ENCODE measurements at regions not wholly inside any gene's neighbourhood (a gene's known extent, or its start where the extent isn't known, plus 50 kb on each side); places are given as distances from the start of the nearest gene placed in this dataset.
A peak's percentile ranks its signal among the peaks of the same experiment; 100 is the strongest.

DNA sequence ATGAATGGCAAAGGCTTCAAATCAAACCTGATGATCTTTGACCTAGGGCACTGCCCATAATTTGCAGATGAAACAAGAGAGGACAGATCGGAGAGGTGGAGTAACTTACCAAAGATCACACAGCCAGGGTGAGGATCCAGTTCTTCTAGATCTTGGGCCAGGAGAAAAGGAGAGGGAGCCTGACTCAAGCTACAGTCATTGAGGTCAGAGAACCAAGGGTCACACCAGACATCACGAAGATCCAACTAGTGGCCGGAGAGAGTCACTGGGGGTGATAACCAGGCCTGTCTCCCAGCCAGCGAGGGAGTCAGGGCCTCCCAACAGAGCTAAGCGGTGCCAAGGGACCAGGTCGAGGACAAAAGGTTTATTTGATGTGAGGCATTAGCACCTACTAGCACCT lies 115.0 kb downstream of the RIPK4 start:
- DNase-seq (ENCODE audit: low spot score), result no peak

GRCh38 chr21:41651406-41651805 lies 115.4 kb downstream of the RIPK4 start:
- DNase-seq (ENCODE audit: low spot score), result no peak

DNA sequence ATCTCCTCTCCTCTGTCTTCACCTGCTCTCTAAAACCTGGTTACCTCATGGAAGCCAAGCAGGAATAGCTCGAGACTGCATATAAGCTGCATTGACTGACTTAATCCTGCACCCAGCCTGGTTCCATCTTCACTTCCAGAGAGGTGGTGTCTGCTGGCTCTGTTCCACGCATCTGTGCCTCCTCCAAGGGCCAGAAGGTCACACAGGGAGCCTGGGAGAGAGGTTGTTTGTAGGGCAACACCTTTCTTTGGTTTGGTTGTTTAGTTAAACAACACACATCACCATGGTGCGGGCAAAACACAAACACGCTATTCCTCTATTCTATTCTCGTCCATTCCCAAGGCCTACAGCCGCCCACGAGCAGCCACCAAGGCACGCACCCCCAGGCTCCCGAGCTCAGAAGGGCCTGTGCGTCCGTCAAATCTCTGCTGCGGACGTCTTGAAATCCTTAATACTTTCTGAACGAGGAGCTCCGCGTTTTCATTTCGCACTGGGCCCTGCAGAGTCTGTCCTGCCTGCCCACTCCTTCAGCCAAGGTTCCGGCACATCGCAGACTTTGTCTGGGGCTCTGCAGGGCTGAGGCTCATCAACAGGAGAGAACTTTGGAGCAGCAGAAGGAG lies 116.2 kb downstream of the RIPK4 start:
- no peak for DNase-seq (ENCODE audit: low spot score)

GRCh38 chr21:41648591-41649031 lies 118.2 kb downstream of the RIPK4 start:
- DNase-seq (ENCODE audit: low spot score), result peak; percentile 79

- DNase-seq (ENCODE audit: low spot score), result no peak
Measured at GRCh38 chr21:41647806-41648561, 118.9 kb downstream of the RIPK4 start.

GRCh38 chr21:41643246-41643966 lies 123.4 kb downstream of the RIPK4 start:
- no peak for DNase-seq (ENCODE audit: low spot score)

DNA sequence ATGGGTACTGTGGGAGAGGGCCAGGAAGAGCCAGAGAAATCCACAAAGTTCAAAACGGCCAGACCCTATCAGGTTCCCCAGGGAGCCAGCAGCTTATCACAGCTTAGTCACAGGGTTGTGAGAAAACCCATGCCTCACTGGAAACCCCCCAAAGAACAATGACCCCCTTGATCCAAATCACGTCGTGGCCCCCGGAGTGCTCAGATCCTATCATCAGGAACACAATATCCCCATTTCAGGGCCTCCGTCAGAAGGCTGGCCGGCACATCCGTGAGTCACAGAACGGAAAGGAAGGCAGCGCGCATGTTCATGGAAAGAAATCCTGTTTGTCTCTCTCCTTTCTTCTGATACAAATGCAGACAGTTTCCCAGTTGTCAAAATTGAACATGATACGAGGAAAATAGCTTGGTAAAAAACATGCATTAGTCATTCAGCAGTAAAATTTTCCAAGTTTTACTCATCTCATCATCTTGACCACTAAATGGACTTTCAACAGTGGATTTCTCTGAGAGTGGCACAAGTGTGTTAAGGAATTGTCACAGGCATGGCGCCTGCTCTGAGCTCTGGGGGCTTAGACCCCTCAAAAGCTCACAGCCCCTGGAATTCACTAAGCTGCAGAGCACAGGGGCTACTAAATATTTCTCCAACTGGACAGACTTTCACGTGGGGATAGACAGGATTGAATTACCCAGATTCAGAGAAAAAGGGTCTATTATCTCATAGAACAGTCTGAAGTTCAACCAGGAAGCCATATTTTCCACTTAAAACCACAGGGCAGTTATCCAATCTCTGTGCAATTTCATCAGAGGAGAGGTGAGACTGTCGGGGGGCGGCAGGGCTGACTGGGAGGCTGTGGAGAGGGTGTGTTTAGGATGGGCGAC lies 124.8 kb downstream of the RIPK4 start:
- peak; percentile 84 for DNase-seq (ENCODE audit: low spot score)

DNA sequence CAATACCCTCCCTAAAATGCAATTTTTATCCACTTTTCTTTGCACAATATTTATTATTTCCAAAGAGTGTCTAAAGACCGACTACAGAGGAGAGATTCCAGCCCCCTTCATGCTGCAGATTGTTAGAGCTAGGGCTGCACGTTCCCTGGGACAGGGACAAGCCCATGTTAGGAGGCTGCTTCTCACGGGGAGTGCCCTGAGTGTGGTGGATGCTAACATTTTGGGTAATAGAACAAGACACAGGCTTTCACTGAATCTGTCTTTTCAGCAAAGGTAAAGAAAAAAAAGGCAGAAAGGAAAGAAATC lies 125.4 kb downstream of the RIPK4 start:
- DNase-seq (ENCODE audit: low spot score), result no peak

DNA sequence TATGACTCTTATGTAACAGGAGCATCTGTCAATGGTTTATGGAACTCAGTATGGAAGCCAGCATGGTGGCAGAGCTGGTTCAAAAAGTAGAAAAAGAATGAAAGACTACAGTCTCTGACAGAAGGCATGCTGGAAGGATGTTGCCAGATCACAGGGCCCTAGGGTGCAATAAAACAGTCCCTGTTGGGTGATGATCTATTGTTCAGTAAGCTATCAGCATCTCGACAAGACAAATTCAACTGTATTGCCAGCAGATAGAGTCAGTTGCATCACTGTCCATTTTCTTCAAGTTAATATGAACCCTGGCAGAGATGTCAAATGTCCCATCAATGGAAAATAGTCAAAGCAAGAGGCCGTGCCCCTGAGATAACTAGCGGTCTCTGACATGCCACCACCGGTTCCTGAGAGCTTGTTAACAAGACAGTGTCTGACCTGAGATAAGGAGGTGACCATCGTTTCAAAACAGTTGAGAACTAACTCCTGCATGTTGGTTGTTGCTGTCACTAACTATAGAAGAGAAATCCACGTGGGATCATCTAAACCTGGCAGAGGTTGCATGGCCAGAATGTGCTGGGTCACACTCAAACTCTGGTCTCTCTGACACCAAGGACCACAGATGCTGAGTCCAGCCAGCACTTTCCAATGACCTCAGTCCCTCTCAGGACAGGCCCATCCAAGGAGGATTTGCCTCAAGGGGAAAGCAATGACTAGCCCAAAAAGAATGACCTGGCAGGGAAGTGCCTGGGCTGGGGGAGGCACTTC lies 125.9 kb downstream of the RIPK4 start:
- DNase-seq (ENCODE audit: low spot score), result peak; percentile 51

DNA sequence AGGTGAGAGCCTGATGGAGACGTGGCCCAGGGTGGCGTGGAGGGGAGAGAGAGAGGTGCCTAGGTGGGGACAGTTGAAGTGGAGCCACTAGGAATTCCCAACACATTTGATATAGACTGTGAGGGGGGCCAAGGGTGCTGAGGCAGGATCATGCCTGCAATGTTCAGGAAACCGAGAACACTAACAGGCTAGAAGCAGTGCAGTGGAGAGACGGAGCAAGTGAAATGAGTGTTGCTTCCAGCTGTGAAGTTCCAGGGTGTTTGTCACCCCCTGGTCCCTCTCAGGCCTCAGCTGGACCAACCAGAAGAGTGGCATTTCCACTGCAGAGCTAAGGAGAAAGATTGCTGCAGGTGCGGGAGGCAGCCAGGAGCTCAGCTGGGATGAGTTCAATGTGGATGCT lies 127.1 kb downstream of the RIPK4 start:
- no peak for DNase-seq (ENCODE audit: low spot score)

- no peak for DNase-seq (ENCODE audit: low spot score)
Measured at GRCh38 chr21:41639336-41639735, 127.5 kb downstream of the RIPK4 start.

- no peak for DNase-seq (ENCODE audit: low spot score)
Measured at GRCh38 chr21:41638201-41638790, 128.6 kb downstream of the RIPK4 start.

- no peak for DNase-seq (ENCODE audit: low spot score)
Measured at GRCh38 chr21:41636636-41637630, 129.0 kb upstream of the TMPRSS2 start.

DNA sequence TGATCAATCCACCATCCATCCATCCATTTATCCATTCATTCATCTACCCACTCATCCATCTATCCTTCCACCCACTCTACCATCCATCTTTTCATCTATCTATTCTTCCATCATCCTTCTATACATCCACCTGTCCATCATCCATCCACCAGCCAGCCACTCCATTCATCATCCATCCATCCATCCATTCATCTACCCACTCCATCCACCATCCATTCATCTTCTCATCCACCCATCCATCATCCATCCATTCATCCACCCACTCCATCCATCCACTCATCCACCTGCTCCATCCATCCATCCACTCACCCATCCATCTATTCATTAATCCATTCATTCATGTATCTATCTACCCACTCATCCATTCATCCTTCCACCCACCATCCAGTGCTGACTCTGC lies 127.9 kb upstream of the TMPRSS2 start:
- no peak for DNase-seq (ENCODE audit: low spot score)

GRCh38 chr21:41634858-41635257 lies 126.9 kb upstream of the TMPRSS2 start:
- peak; percentile 43 for DNase-seq (ENCODE audit: low spot score)

GRCh38 chr21:41634211-41634694 lies 126.3 kb upstream of the TMPRSS2 start:
- no peak for DNase-seq (ENCODE audit: low spot score)

- DNase-seq (ENCODE audit: low spot score), result no peak
Measured at GRCh38 chr21:41633627-41634026, 125.7 kb upstream of the TMPRSS2 start.

- no peak for DNase-seq (ENCODE audit: low spot score)
Measured at GRCh38 chr21:41632748-41633475, 125.0 kb upstream of the TMPRSS2 start.
